Esophagus mucosa (tissue), 1 donor: ENCODE measurements at regions not wholly inside any gene's neighbourhood (a gene's known extent, or its start where the extent isn't known, plus 50 kb on each side); places are given as distances from the start of the nearest gene placed in this dataset.
"Not testable (repeated sequence)": the region's sequence is repeated elsewhere in the genome, so short reads cannot be mapped to it uniquely, and the experiment has no call there.

Experiments used
- ATAC-seq: fragments of 200-7000 bp; cut with Tn5 transposase; one replicate; pipeline ENCODE4 v1.9.1; 2020
- donor health status: DM: yes; HTN: yes; CAD: no.

DNA sequence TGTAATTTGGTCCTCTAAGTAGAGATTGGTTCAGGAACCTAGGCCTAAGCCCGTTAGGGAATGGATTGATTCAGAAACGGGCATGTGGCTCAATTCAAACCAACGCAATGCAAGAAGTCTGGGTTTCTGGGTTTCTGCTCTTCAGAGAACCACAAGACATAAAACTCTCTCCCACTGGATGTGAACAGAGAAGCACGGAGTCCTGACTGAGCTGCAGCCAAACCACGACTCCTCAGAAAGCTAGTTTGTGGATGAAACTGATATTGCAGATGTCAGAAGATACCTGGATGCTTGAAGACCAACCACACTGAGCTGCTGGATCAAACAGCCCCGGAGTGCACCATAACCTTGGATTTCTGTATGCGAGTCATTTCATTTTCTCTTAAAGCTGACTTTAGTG, 50.0 kb downstream of the SOD2 start:
- no peak for ATAC-seq

- no peak for ATAC-seq
Measured at GRCh38 chr6:159642481-159642880, 50.6 kb downstream of the SOD2 start.

- no peak for ATAC-seq
Measured at GRCh38 chr6:159640722-159641482, 52.1 kb downstream of the SOD2 start.

- ATAC-seq, result no peak
Measured at GRCh38 chr6:159640322-159640721, 52.7 kb downstream of the SOD2 start.

GRCh38 chr6:159639721-159640120, 53.3 kb downstream of the SOD2 start:
- ATAC-seq, result no peak

DNA sequence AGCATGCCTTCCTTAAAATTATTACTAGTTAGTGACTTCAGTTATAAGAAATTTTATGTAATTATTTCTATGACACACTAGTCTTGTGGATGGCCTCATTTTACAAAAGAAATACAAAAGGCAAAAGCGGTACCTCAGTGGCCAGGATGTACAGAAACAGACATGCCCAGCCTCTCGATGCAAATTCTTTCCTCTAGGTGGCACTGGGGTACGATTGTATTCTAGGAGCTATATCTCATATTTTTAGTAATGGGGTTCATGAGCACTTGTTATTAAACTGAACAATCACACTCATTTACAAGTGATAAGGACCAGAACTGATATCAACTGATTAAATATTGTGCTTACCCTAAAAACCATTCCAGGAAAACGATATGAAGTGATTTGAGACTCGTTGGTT, 59.8 kb downstream of the SOD2 start:
- no peak for ATAC-seq

- ATAC-seq, result no peak
Measured at GRCh38 chr6:159631886-159632285, 61.2 kb downstream of the SOD2 start.

DNA sequence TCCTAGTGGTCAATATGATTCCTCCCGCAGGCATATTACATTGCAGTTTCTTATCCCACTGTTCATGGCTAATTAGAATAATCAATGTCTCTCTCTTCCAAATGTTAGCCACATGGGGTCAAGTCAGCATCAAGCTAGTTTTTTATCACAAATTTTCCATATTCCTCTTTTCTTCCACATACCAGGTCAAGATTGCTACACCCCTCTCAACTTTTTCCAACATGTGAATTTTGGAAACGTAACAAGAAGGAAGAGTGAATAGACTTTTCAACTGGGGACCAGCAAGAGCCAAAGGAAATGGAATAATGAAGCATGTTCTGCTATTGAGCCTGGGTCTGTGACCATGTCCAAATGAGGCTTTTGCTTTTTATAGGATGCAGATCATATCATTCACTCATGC, 65.1 kb downstream of the SOD2 start:
- ATAC-seq, result no peak

DNA sequence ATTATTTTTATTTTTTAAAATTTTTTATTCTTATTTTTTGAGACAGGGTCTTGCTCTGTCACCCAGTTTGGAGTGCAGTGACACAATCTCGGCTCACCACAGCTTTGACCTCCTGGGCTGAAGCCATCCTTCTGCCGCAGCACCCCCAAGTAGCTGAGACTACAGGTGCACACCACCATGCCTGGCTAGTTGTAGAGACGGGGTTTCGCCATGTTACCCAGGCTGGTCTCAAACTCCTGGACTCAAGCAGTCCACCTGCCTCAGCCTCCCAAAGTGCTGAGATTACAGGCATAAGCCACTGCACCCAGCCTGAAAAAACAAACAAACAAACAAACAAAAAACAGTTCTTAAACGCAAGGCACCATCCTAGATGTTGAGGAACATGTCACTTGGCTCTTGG, 66.5 kb downstream of the SOD2 start:
- ATAC-seq, result not testable (repeated sequence)

DNA sequence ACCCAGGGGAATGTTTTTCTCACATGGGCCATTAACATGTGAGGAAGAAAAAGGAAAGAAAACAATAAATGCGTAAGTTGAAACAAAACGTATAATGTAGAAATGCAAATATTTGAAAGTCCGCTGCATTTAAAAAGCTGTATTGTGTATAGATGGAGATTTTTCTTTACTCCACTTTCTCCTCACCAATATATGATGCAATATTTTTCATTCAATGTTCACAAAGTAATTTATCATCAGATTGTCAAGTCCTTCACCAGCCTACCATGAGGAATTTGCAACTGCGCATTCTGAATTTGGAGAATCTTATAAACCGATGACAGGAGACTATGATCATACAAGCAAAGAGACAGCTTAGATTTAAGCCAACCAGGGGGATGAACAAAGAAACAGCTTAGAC, 69.9 kb downstream of the SOD2 start:
- ATAC-seq, result no peak

GRCh38 chr6:159620947-159621346, 72.1 kb downstream of the SOD2 start:
- ATAC-seq, result no peak

- no peak for ATAC-seq
Measured at GRCh38 chr6:159617444-159617843, 75.6 kb downstream of the SOD2 start.

GRCh38 chr6:159616456-159616855, 76.6 kb downstream of the SOD2 start:
- no peak for ATAC-seq

- no peak for ATAC-seq
Measured at GRCh38 chr6:159615918-159616317, 77.1 kb downstream of the SOD2 start.

- ATAC-seq, result no peak
Measured at GRCh38 chr6:159610881-159611280, 82.2 kb downstream of the SOD2 start.

DNA sequence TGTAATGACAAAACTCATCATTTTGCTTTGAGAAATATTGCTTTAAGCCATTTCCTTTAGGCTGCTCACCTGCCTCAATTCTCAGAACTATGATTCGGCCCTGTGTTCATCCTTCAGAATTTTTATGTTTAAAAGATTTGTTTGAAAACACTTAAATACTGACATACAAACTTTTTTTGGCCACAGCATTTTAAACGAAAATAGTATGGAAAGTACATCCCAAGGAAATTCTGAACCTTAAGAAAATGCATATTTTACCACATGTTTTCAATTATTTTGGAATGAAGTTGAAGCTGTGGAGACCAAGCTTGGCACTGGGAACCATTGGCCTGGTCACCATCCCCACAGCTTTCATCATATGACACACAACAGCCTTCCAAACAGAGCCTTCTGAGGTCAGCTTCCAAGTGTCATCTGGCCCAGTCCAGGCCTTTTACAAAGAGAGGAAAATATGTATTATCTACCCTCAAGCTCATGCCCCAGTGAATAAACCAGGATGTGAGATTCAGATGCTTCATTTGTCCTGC, 83.3 kb downstream of the SOD2 start:
- no peak for ATAC-seq

- no peak for ATAC-seq
Measured at GRCh38 chr6:159608961-159609651, 83.9 kb downstream of the SOD2 start.

GRCh38 chr6:159606786-159607185, 86.3 kb downstream of the SOD2 start:
- ATAC-seq, result no peak

- ATAC-seq, result no peak
Measured at GRCh38 chr6:159604443-159604956, 88.5 kb downstream of the SOD2 start.

- no peak for ATAC-seq
Measured at GRCh38 chr6:159602431-159603041, 90.5 kb downstream of the SOD2 start.

DNA sequence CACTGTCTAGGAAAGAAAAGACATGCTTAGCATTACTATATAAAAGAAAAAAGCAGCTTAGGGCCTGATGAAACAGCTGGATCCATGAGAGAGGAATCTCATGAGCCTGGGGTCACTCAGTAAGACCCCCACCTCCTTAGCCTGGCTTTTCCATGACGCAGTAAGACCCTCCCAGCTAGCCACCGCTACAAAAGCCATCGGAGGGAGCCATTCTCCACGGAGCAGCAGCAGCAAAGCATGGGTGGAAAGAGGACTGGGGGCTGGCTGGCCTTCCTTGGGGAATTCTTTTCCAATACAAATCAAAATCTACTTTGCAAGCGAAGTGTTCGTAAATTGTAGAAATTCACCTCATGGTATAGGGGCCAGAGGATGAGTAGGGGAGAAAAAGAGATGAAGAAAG, 91.8 kb downstream of the SOD2 start:
- no peak for ATAC-seq

- peak; percentile 68 for ATAC-seq
Measured at GRCh38 chr6:159595173-159595572, 97.9 kb downstream of the SOD2 start.

- ATAC-seq, result peak; percentile 88
Measured at GRCh38 chr6:159594750-159595117, 98.3 kb downstream of the SOD2 start.
